H9 (cell line): ENCODE measurements at regions not wholly inside any gene's neighbourhood (a gene's known extent, or its start where the extent isn't known, plus 50 kb on each side); places are given as distances from the start of the nearest gene placed in this dataset.

Experiments used
- DNase-seq: peaks from one replicate; pipeline ENCODE4 v3.0.0-alpha.2; 2017
- H2AFZ ChIP-seq: one replicate; pipeline ENCODE4 v1.6.1; 2013; ENCODE audit warnings: mild to moderate bottlenecking, low read length, control low read depth, moderate library complexity
- H2AK5ac ChIP-seq: 2 replicates; pipeline ENCODE4 v1.6.1; 2013; ENCODE audit warnings: low read length, control low read depth, mixed read lengths; ENCODE audit not compliant: insufficient read length
- H2BK120ac ChIP-seq: one replicate; pipeline ENCODE4 v1.6.1; 2013; ENCODE audit warnings: low read depth, mild to moderate bottlenecking, low read length, control low read depth, inconsistent platforms; ENCODE audit not compliant: poor library complexity, severe bottlenecking
- H2BK12ac ChIP-seq: 2 replicates; pipeline ENCODE4 v1.6.1; 2013; ENCODE audit warnings: low read length, control low read depth, mixed read lengths, low read depth; ENCODE audit not compliant: insufficient read length
- H2BK15ac ChIP-seq: 2 replicates; pipeline ENCODE4 v1.6.1; 2013; ENCODE audit warnings: low read depth, low read length, control low read depth
- H2BK20ac ChIP-seq: one replicate; pipeline ENCODE4 v1.6.1; 2013; ENCODE audit warnings: low read depth, mild to moderate bottlenecking, low read length, control low read depth, inconsistent platforms; ENCODE audit not compliant: poor library complexity, severe bottlenecking
- H2BK5ac ChIP-seq: 2 replicates; pipeline ENCODE4 v1.6.1; 2013; ENCODE audit warnings: low read length, control low read depth, mixed read lengths; ENCODE audit not compliant: insufficient read length
- H3K14ac ChIP-seq: 2 replicates; pipeline ENCODE4 v1.6.1; 2013; ENCODE audit warnings: low read length, control low read depth; ENCODE audit not compliant: insufficient read depth
- H3K18ac ChIP-seq: 2 replicates; pipeline ENCODE4 v1.6.1; 2013; ENCODE audit warnings: low read depth, mild to moderate bottlenecking, mixed read lengths, low read length, control low read depth; ENCODE audit not compliant: insufficient read length
- H3K23ac ChIP-seq: 2 replicates; pipeline ENCODE4 v1.6.1; 2013; ENCODE audit warnings: low read length, control low read depth, mixed read lengths, low read depth; ENCODE audit not compliant: insufficient read length
- H3K23me2 ChIP-seq: 2 replicates; pipeline ENCODE4 v1.6.1; 2013; ENCODE audit warnings: low read depth, mild to moderate bottlenecking, mixed read lengths, low read length, control low read depth; ENCODE audit not compliant: insufficient read length, poor library complexity, severe bottlenecking
- H3K27ac ChIP-seq: 2 replicates; pipeline ENCODE4 v1.5.1; 2013; ENCODE audit warnings: low read length, control low read depth, mixed read lengths, low read depth; ENCODE audit not compliant: insufficient read length
- H3K27me3 ChIP-seq: 2 replicates; pipeline ENCODE4 v1.6.1; 2013; ENCODE audit warnings: low read length, control low read depth, inconsistent platforms; ENCODE audit not compliant: insufficient read depth
- H3K4ac ChIP-seq: 2 replicates; pipeline ENCODE4 v1.6.1; 2013; ENCODE audit warnings: low read depth, mild to moderate bottlenecking, control low read depth, inconsistent platforms, low read length, moderate library complexity
- H3K4me1 ChIP-seq: 2 replicates; pipeline ENCODE4 v1.6.1; 2013; ENCODE audit warnings: low read length, control low read depth, inconsistent platforms; ENCODE audit not compliant: insufficient read depth
- H3K4me2 ChIP-seq: 2 replicates; pipeline ENCODE4 v1.6.1; 2013; ENCODE audit warnings: low read length, control low read depth, mixed read lengths; ENCODE audit not compliant: insufficient read length, insufficient read depth
- H3K56ac ChIP-seq: 2 replicates; pipeline ENCODE4 v1.6.1; 2013; ENCODE audit warnings: low read depth, mild to moderate bottlenecking, mixed read lengths, low read length, control low read depth; ENCODE audit not compliant: insufficient read length
- H3K79me1 ChIP-seq: 2 replicates; pipeline ENCODE4 v1.6.1; 2013; ENCODE audit warnings: low read depth, mild to moderate bottlenecking, moderate library complexity, low read length, control low read depth, inconsistent platforms; ENCODE audit not compliant: insufficient read depth, poor library complexity, severe bottlenecking
- H3K79me2 ChIP-seq: 2 replicates; pipeline ENCODE4 v1.6.1; 2013; ENCODE audit warnings: low read length, control low read depth, inconsistent platforms; ENCODE audit not compliant: insufficient read depth
- H3K9ac ChIP-seq: 2 replicates; pipeline ENCODE4 v1.6.1; 2013; ENCODE audit warnings: low read length, control low read depth, mixed read lengths; ENCODE audit not compliant: insufficient read length; ENCODE audit errors: extremely low read depth
- H3K9me3 ChIP-seq: one replicate; pipeline ENCODE4 v1.6.1; 2013; ENCODE audit warnings: low read depth, low read length, inconsistent platforms; ENCODE audit not compliant: control insufficient read depth
- H3T11ph ChIP-seq: one replicate; pipeline ENCODE4 v1.6.1; 2013; ENCODE audit warnings: mild to moderate bottlenecking, low read length, control low read depth, inconsistent platforms
- H4K20me1 ChIP-seq: one replicate; pipeline ENCODE4 v1.6.1; 2013; ENCODE audit not compliant: control insufficient read depth, insufficient read length, insufficient read depth
- H4K5ac ChIP-seq: 2 replicates; pipeline ENCODE4 v1.6.1; 2013; ENCODE audit warnings: low read depth, mild to moderate bottlenecking, mixed read lengths, low read length, control low read depth; ENCODE audit not compliant: insufficient read length
- H4K8ac ChIP-seq: replicated peaks from 2 replicates; pipeline ENCODE4 v1.6.1; 2013; ENCODE audit warnings: low read length, control low read depth, mixed read lengths, low read depth; ENCODE audit not compliant: insufficient read length
- H4K91ac ChIP-seq: 2 replicates; pipeline ENCODE4 v1.6.1; 2013; ENCODE audit warnings: low read depth, mild to moderate bottlenecking, moderate library complexity, mixed read lengths, low read length, control low read depth; ENCODE audit not compliant: insufficient read length
- H3K27ac Mint-ChIP-seq, 3 experiments: 2 replicates in 2 of 3; 3 replicates in 1 of 3; pipeline ENCODE4 v1.8.0; 2020 to 2021; ENCODE audit warnings: mixed read lengths in 3 of 3, mild to moderate bottlenecking in 1 of 3, moderate library complexity in 1 of 3
- H3K27me3 Mint-ChIP-seq: 2 replicates; pipeline ENCODE4 v1.8.0; 2021; ENCODE audit warnings: low read depth, mild to moderate bottlenecking, moderate library complexity, mixed read lengths
- H3K36me3 Mint-ChIP-seq, 3 experiments: 2 replicates in 2 of 3; 3 replicates in 1 of 3; pipeline ENCODE4 v1.8.0; 2020 to 2021; ENCODE audit warnings: low read depth in 3 of 3, mixed read lengths in 3 of 3; ENCODE audit not compliant: insufficient read depth in 1 of 3
- H3K4me1 Mint-ChIP-seq, 2 experiments: 2 replicates each; pipeline ENCODE4 v1.8.0; 2020; ENCODE audit warnings: mixed read lengths in 2 of 2
- H3K4me3 Mint-ChIP-seq, 2 experiments: 2 replicates in 1 of 2; 3 replicates in 1 of 2; pipeline ENCODE4 v1.8.0; 2020 to 2021; ENCODE audit warnings: mild to moderate bottlenecking in 2 of 2, mixed read lengths in 2 of 2, moderate library complexity in 1 of 2
- H3K9me3 Mint-ChIP-seq, 2 experiments: 2 replicates in 1 of 2; 3 replicates in 1 of 2; pipeline ENCODE4 v1.8.0; 2020; ENCODE audit warnings: mild to moderate bottlenecking in 2 of 2, mixed read lengths in 2 of 2, moderate library complexity in 1 of 2
- CTCF ChIP-seq: fragments of 200-600 bp; sonication (generic); conservative IDR thresholded peaks from 3 replicates; pipeline ENCODE4 v1.8.0; 2021; ENCODE audit warnings: antibody characterized with exemption, mild to moderate bottlenecking
- WGBS: extraction: QIAGEN DNeasy Blood & Tissue Kit; methylation state at CpG from one replicate; pipeline ENCODE4 v1.1.7; 2013; ENCODE audit warnings: missing lambda C conversion rate, low lambda C conversion rate, mixed read lengths; ENCODE audit not compliant: insufficient read length; ENCODE audit errors: extremely low coverage; 5-methylcytosine and 5-hydroxymethylcytosine counted together

- no peak overlapping the region for H2BK5ac ChIP-seq
- Mint-ChIP-seq H3K4me1 (peaks cover 30% of the 10 kb centered on the region in 2 experiments), H3K36me3 (no peaks in the 10 kb centered on the region), H3K27me3 (peaks cover 2% of the 10 kb centered on the region; the same call in 1 of the 2 replicates), H3K4me3 (no peak overlapping the region), H3K27ac (no peak overlapping the region), H3K9me3 (no peaks in the 10 kb centered on the region)
- DNase-seq = no peak
- no peak overlapping the region for H2BK20ac ChIP-seq
- H3K4me1 ChIP-seq = peaks cover 3% of the 10 kb centered on the region; the same call in 1 of the 2 replicates
- H3K9me3 ChIP-seq = no peaks in the 10 kb centered on the region
- no peak overlapping the region for H2AK5ac ChIP-seq
- no peak overlapping the region for H3K4ac ChIP-seq
- H3K14ac ChIP-seq = no peak overlapping the region
- H4K5ac ChIP-seq = no peak overlapping the region
- H2BK12ac ChIP-seq = no peak overlapping the region
- H4K20me1 ChIP-seq = no peaks in the 10 kb centered on the region
- H3K56ac ChIP-seq = no peak overlapping the region
- H3K27ac ChIP-seq = no peak overlapping the region
- no peaks in the 10 kb centered on the region for H3K23me2 ChIP-seq
- no peak for TF ChIP-seq CTCF
- no peak overlapping the region for H4K91ac ChIP-seq
- no CpG with 5 or more reads among the region's 3 CpGs for WGBS
- H3K9ac ChIP-seq = no peak overlapping the region
- H3K27me3 ChIP-seq = no peaks in the 10 kb centered on the region
- H3K79me1 ChIP-seq = no peaks in the 10 kb centered on the region
- H2AFZ ChIP-seq = no peak overlapping the region
- H2BK120ac ChIP-seq = no peak overlapping the region
- H3T11ph ChIP-seq = no peak overlapping the region
- no peak overlapping the region for H3K4me2 ChIP-seq
- no peak overlapping the region for H2BK15ac ChIP-seq
- H3K79me2 ChIP-seq = no peaks in the 10 kb centered on the region
- H3K18ac ChIP-seq = no peak overlapping the region
- H4K8ac ChIP-seq = no peak overlapping the region
- no peak overlapping the region for H3K23ac ChIP-seq
These were observed 112.9 kb upstream of the ARHGEF3 start for GRCh38 chr3:56914646-56915045.
